ENCODE measurements at regions not wholly inside any gene's neighbourhood (a gene's known extent, or its start where the extent isn't known, plus 50 kb on each side); places are given as distances from the start of the nearest gene placed in this dataset.

GRCh38 chr1:55575571-55576279, 360.6 kb upstream of the USP24 start:
- TF ChIP-seq EZH2 (IDR thresholded peaks at IDR 0.05; ENCODE audit: insufficient read depth, poor library complexity, severe bottlenecking), result no peak
- no peak for TF ChIP-seq EZH2phosphoT487 (IDR thresholded peaks at IDR 0.05; ENCODE audit: insufficient read depth, low read depth)
